ENCODE measurements at regions not wholly inside any gene's neighbourhood (a gene's known extent, or its start where the extent isn't known, plus 50 kb on each side); places are given as distances from the start of the nearest gene placed in this dataset.

GRCh38 chr2:14991723-14992122 lies 359.2 kb downstream of the LRATD1 start:
- TF ChIP-seq CTCF (IDR thresholded peaks at IDR 0.05), result no peak
- WGBS, 2 donors, result 69 to 85% methylated on average over 4 of the region's 4 CpGs

GRCh38 chr2:14994721-14995120 lies 362.2 kb downstream of the LRATD1 start:
- TF ChIP-seq CTCF (IDR thresholded peaks at IDR 0.05), result no peak
- Histone ChIP-seq H3K27me3 (no peaks in the 10 kb centered on the region), H3K9me3 (no peaks in the 10 kb centered on the region), H3K27ac (no peak overlapping the region), H3K4me1 (no peaks in the 10 kb centered on the region), H3K4me3 (no peak overlapping the region), H3K36me3 (no peaks in the 10 kb centered on the region)
- 91 to 97% methylated on average over 4 of the region's 4 CpGs for WGBS, 2 donors
- intact Hi-C loops (cut with DNase I), result no loop called here
- no peak for DNase-seq
- ATAC-seq, result no peak

More at GRCh38 chr2:14991723-14992122, 359.2 kb downstream of the LRATD1 start:
- intact Hi-C loops (cut with DNase I), result no loop called here
- Histone ChIP-seq H3K4me3 (no peak overlapping the region), H3K4me1 (no peaks in the 10 kb centered on the region), H3K27me3 (no peaks in the 10 kb centered on the region), H3K9me3 (no peaks in the 10 kb centered on the region), H3K36me3 (no peaks in the 10 kb centered on the region), H3K27ac (no peak overlapping the region)
- no peak for ATAC-seq
- DNase-seq, result no peak

- intact Hi-C loops (cut with DNase I), result no loop called here
- ATAC-seq (no peak), DNase-seq (no peak)
- no peaks in the 10 kb centered on the region for H3K4me1 ChIP-seq
- no peak for TF ChIP-seq CTCF (IDR thresholded peaks at IDR 0.05)
- H3K4me3 ChIP-seq, result no peak overlapping the region
- H3K9me3 ChIP-seq, result no peaks in the 10 kb centered on the region
- no peaks in the 10 kb centered on the region for H3K36me3 ChIP-seq
- H3K27ac ChIP-seq, result no peak overlapping the region
- 80% methylated on average over 8 of the region's 8 CpGs for WGBS, 2 donors
- H3K27me3 ChIP-seq, result no peaks in the 10 kb centered on the region
These were observed 364.0 kb downstream of the LRATD1 start for GRCh38 chr2:14996351-14997014.

GRCh38 chr2:14998546-14998945 lies 366.0 kb downstream of the LRATD1 start:
- ATAC-seq (no peak), DNase-seq (no peak)
- WGBS, 2 donors, result 89 to 94% methylated on average over 3 of the region's 3 CpGs
- Histone ChIP-seq H3K27ac (no peak overlapping the region), H3K4me3 (no peak overlapping the region), H3K9me3 (no peaks in the 10 kb centered on the region), H3K4me1 (no peaks in the 10 kb centered on the region), H3K36me3 (no peaks in the 10 kb centered on the region), H3K27me3 (no peaks in the 10 kb centered on the region)
- intact Hi-C loops (cut with DNase I), result no loop called here
- TF ChIP-seq CTCF (IDR thresholded peaks at IDR 0.05), result no peak
